ENCODE measurements at regions not wholly inside any gene's neighbourhood (a gene's known extent, or its start where the extent isn't known, plus 50 kb on each side); places are given as distances from the start of the nearest gene placed in this dataset.

GRCh38 chr5:82334856-82335255 is 56.7 kb upstream of the RPS23 start:
- Histone ChIP-seq H3K27me3 (ENCODE audit: control insufficient read depth in 1 of 2, insufficient read depth in 2 of 2, low read length in 2 of 2) (peaks cover 0 to 2% of the 10 kb centered on the region in 2 experiments; a peak in 3 of 5 replicates), H3K36me3 (replicated peaks in 1 of 2; ENCODE audit: control insufficient read depth in 1 of 2, insufficient read depth in 2 of 2, low read length in 2 of 2) (no peaks in the 10 kb centered on the region), H3K4me1 (ENCODE audit: insufficient read depth, low read length) (no peaks in the 10 kb centered on the region), H4K20me1 (ENCODE audit: insufficient read depth, low read length) (no peaks in the 10 kb centered on the region), H3K4me2 (ENCODE audit: low read depth, low read length) (no peak overlapping the region), H2AFZ (ENCODE audit: low read length) (no peak overlapping the region), H3K79me2 (ENCODE audit: insufficient read depth, low read length) (no peaks in the 10 kb centered on the region), H3K9me3 (ENCODE audit: low read length) (no peaks in the 10 kb centered on the region), H3K4me3 (replicated peaks in 1 of 3; ENCODE audit: insufficient read depth in 1 of 3, low read depth in 2 of 3, low read length in 3 of 3) (no peak overlapping the region), H3K27ac (ENCODE audit: extremely low read length, insufficient read depth, low read length) (no peak overlapping the region), H3K9ac (ENCODE audit: insufficient read depth, low read depth, low read length) (no peak overlapping the region)
- BruUV-seq (replicated peaks) = no TSS peak
- CTCF ChIA-PET (ENCODE audit: low intra/inter-chr PET ratio, low total read pairs) = no interaction called here
- POLR2A ChIA-PET = no interaction called here
- ATAC-seq = no peak
- no peak for FAIRE-seq
- 3% methylated on average over 4 of the region's 4 CpGs for WGBS (ENCODE audit: low lambda C conversion rate)
- no peak for DNase-seq (ENCODE audit: low spot score)
- in situ Hi-C loops (cut with HindIII; ENCODE audit: extremely low pct_ligation_motif_present, low pct_unique_long_range_greater_than_20kb) (no loop called here), intact Hi-C loops (cut with micrococcal nuclease; ENCODE audit: unreplicated experiment) (no loop called here)
- TF ChIP-seq ZNF605 (CRISPR knock-in tag; IDR thresholded peaks at IDR 0.05) = no peak
- no peak for TF ChIP-seq YEATS2 (CRISPR knock-in tag; IDR thresholded peaks at IDR 0.05; ENCODE audit: borderline replicate concordance)

GRCh38 chr5:82334085-82334692 is 56.0 kb upstream of the RPS23 start:
- WGBS (ENCODE audit: low lambda C conversion rate) = 10% methylated on average over 5 of the region's 5 CpGs
- TF ChIP-seq, protein P1, sequence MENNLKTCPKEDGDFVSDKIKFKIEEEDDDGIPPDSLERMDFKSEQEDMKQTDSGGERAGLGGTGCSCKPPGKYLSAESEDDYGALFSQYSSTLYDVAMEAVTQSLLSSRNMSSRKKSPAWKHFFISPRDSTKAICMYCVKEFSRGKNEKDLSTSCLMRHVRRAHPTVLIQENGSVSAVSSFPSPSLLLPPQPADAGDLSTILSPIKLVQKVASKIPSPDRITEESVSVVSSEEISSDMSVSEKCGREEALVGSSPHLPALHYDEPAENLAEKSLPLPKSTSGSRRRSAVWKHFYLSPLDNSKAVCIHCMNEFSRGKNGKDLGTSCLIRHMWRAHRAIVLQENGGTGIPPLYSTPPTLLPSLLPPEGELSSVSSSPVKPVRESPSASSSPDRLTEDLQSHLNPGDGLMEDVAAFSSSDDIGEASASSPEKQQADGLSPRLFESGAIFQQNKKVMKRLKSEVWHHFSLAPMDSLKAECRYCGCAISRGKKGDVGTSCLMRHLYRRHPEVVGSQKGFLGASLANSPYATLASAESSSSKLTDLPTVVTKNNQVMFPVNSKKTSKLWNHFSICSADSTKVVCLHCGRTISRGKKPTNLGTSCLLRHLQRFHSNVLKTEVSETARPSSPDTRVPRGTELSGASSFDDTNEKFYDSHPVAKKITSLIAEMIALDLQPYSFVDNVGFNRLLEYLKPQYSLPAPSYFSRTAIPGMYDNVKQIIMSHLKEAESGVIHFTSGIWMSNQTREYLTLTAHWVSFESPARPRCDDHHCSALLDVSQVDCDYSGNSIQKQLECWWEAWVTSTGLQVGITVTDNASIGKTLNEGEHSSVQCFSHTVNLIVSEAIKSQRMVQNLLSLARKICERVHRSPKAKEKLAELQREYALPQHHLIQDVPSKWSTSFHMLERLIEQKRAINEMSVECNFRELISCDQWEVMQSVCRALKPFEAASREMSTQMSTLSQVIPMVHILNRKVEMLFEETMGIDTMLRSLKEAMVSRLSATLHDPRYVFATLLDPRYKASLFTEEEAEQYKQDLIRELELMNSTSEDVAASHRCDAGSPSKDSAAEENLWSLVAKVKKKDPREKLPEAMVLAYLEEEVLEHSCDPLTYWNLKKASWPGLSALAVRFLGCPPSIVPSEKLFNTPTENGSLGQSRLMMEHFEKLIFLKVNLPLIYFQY (CRISPR knock-in tag; IDR thresholded peaks at IDR 0.05; ENCODE audit: borderline replicate concordance) = no peak
- TF ChIP-seq, protein P2, sequence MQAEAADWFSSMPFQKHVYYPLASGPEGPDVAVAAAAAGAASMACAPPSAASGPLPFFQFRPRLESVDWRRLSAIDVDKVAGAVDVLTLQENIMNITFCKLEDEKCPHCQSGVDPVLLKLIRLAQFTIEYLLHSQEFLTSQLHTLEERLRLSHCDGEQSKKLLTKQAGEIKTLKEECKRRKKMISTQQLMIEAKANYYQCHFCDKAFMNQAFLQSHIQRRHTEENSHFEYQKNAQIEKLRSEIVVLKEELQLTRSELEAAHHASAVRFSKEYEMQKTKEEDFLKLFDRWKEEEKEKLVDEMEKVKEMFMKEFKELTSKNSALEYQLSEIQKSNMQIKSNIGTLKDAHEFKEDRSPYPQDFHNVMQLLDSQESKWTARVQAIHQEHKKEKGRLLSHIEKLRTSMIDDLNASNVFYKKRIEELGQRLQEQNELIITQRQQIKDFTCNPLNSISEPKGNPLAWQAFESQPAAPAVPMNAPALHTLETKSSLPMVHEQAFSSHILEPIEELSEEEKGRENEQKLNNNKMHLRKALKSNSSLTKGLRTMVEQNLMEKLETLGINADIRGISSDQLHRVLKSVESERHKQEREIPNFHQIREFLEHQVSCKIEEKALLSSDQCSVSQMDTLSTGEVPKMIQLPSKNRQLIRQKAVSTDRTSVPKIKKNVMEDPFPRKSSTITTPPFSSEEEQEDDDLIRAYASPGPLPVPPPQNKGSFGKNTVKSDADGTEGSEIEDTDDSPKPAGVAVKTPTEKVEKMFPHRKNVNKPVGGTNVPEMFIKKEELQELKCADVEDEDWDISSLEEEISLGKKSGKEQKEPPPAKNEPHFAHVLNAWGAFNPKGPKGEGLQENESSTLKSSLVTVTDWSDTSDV (CRISPR knock-in tag; IDR thresholded peaks at IDR 0.05) = no peak
- TF ChIP-seq HNF1A (IDR thresholded peaks at IDR 0.05; ENCODE audit: low read depth) = no peak
- no peak for TF ChIP-seq HNF1A (CRISPR knock-in tag; IDR thresholded peaks at IDR 0.05; ENCODE audit: borderline replicate concordance)
- no peak for TF ChIP-seq MAF1 (CRISPR knock-in tag; IDR thresholded peaks at IDR 0.05; ENCODE audit: borderline replicate concordance)

More at GRCh38 chr5:82334085-82334692, 56.0 kb upstream of the RPS23 start:
- H4K20me1 ChIP-seq (ENCODE audit: insufficient read depth, low read length) = no peaks in the 10 kb centered on the region
- intact Hi-C loops (cut with micrococcal nuclease; ENCODE audit: unreplicated experiment) (no loop called here), in situ Hi-C loops (cut with HindIII; ENCODE audit: extremely low pct_ligation_motif_present, low pct_unique_long_range_greater_than_20kb) (no loop called here)
- POLR2A ChIA-PET = no interaction called here
- H2AFZ ChIP-seq (ENCODE audit: low read length) = no peak overlapping the region
- H3K4me2 ChIP-seq (ENCODE audit: low read depth, low read length) = no peak overlapping the region
- no peaks in the 10 kb centered on the region for H3K79me2 ChIP-seq (ENCODE audit: insufficient read depth, low read length)
- CTCF ChIA-PET (ENCODE audit: low intra/inter-chr PET ratio, low total read pairs) = no interaction called here
- H3K9ac ChIP-seq (ENCODE audit: insufficient read depth, low read depth, low read length) = no peak overlapping the region
- peaks cover 0 to 2% of the 10 kb centered on the region in 2 experiments; a peak in 2 of 5 replicates for H3K27me3 ChIP-seq (ENCODE audit: control insufficient read depth in 1 of 2, insufficient read depth in 2 of 2, low read length in 2 of 2)
- H3K36me3 ChIP-seq (replicated peaks in 1 of 2; ENCODE audit: control insufficient read depth in 1 of 2, insufficient read depth in 2 of 2, low read length in 2 of 2) = no peaks in the 10 kb centered on the region
- DNase-seq (ENCODE audit: low spot score) (no peak), ATAC-seq (no peak), FAIRE-seq (no peak)
- no TSS peak for BruUV-seq (replicated peaks)
- H3K4me3 ChIP-seq (replicated peaks in 1 of 3; ENCODE audit: insufficient read depth in 1 of 3, low read depth in 2 of 3, low read length in 3 of 3) = no peak overlapping the region
- H3K9me3 ChIP-seq (ENCODE audit: low read length) = no peaks in the 10 kb centered on the region
- H3K4me1 ChIP-seq (ENCODE audit: insufficient read depth, low read length) = no peaks in the 10 kb centered on the region
- H3K27ac ChIP-seq (ENCODE audit: extremely low read length, insufficient read depth, low read length) = no peak overlapping the region

Data from HepG2 (cell line).